ENCODE measurements at regions not wholly inside any gene's neighbourhood (a gene's known extent, or its start where the extent isn't known, plus 50 kb on each side); places are given as distances from the start of the nearest gene placed in this dataset.
A peak's percentile ranks its signal among the peaks of the same experiment; 100 is the strongest.

- intact Hi-C loops (cut with DNase I) = no loop called here
- Histone ChIP-seq H3K27me3 (no peaks in the 10 kb centered on the region), H3K4me3 (no peak overlapping the region), H3K36me3 (no peaks in the 10 kb centered on the region), H3K9me3 (no peaks in the 10 kb centered on the region), H3K4me1 (no peaks in the 10 kb centered on the region), H3K27ac (no peak overlapping the region)
- peak in 1 of 2 donors; percentile 52 for DNase-seq (ENCODE audit: extremely low spot score in 2 of 2)
- TF ChIP-seq CTCF (IDR thresholded peaks at IDR 0.05) = no peak
- no peak for TF ChIP-seq POLR2A (IDR thresholded peaks at IDR 0.05)
- TF ChIP-seq POLR2AphosphoS5 (IDR thresholded peaks at IDR 0.05; ENCODE audit: insufficient read depth in 1 of 2, low read depth in 1 of 2) = no peak
Measured at GRCh38 chr3:44031387-44032380, 210.0 kb upstream of the TOPAZ1 start.

- no peaks in the 10 kb centered on the region for H3K9me3 ChIP-seq
- H3K27me3 ChIP-seq = no peaks in the 10 kb centered on the region
- TF ChIP-seq POLR2A (IDR thresholded peaks at IDR 0.05) (no peak), CTCF (IDR thresholded peaks at IDR 0.05) (no peak), POLR2AphosphoS5 (IDR thresholded peaks at IDR 0.05; ENCODE audit: insufficient read depth in 1 of 2, low read depth in 1 of 2) (no peak)
- no peak overlapping the region for H3K4me3 ChIP-seq
- peak in 1 of 2 donors; percentile 40 for DNase-seq (ENCODE audit: extremely low spot score in 2 of 2)
- no peaks in the 10 kb centered on the region for H3K4me1 ChIP-seq
- no peak overlapping the region for H3K27ac ChIP-seq
- H3K36me3 ChIP-seq = no peaks in the 10 kb centered on the region
- intact Hi-C loops (cut with DNase I) = no loop called here
Measured at GRCh38 chr3:44032487-44032886, 209.2 kb upstream of the TOPAZ1 start.

- H3K36me3 ChIP-seq = no peaks in the 10 kb centered on the region
- H3K4me3 ChIP-seq = no peak overlapping the region
- peak in 1 of 2 donors; percentile 40 for DNase-seq (ENCODE audit: extremely low spot score in 2 of 2)
- H3K27me3 ChIP-seq = no peaks in the 10 kb centered on the region
- H3K9me3 ChIP-seq = no peaks in the 10 kb centered on the region
- no peak overlapping the region for H3K27ac ChIP-seq
- TF ChIP-seq POLR2A (IDR thresholded peaks at IDR 0.05) = no peak
- TF ChIP-seq CTCF (IDR thresholded peaks at IDR 0.05) = no peak
- no peak for TF ChIP-seq POLR2AphosphoS5 (IDR thresholded peaks at IDR 0.05; ENCODE audit: insufficient read depth in 1 of 2, low read depth in 1 of 2)
- intact Hi-C loops (cut with DNase I) = no loop called here
- no peaks in the 10 kb centered on the region for H3K4me1 ChIP-seq
Measured at GRCh38 chr3:44033123-44033522, 208.6 kb upstream of the TOPAZ1 start.

- no peaks in the 10 kb centered on the region for H3K9me3 ChIP-seq
- no peak overlapping the region for H3K4me3 ChIP-seq
- H3K27ac ChIP-seq = no peak overlapping the region
- TF ChIP-seq CTCF (IDR thresholded peaks at IDR 0.05) (no peak), POLR2AphosphoS5 (IDR thresholded peaks at IDR 0.05; ENCODE audit: insufficient read depth in 1 of 2, low read depth in 1 of 2) (no peak), POLR2A (IDR thresholded peaks at IDR 0.05) (no peak)
- DNase-seq (ENCODE audit: extremely low spot score in 2 of 2) = peak in 1 of 2 donors; percentile 25
- H3K4me1 ChIP-seq = no peaks in the 10 kb centered on the region
- H3K36me3 ChIP-seq = no peaks in the 10 kb centered on the region
- intact Hi-C loops (cut with DNase I) = no loop called here
- H3K27me3 ChIP-seq = no peaks in the 10 kb centered on the region
Measured at GRCh38 chr3:44036850-44037249, 204.8 kb upstream of the TOPAZ1 start.

GRCh38 chr3:44039006-44039405 lies 202.7 kb upstream of the TOPAZ1 start:
- Histone ChIP-seq H3K27me3 (no peaks in the 10 kb centered on the region), H3K9me3 (no peaks in the 10 kb centered on the region), H3K27ac (no peak overlapping the region), H3K36me3 (no peaks in the 10 kb centered on the region), H3K4me3 (no peak overlapping the region), H3K4me1 (no peaks in the 10 kb centered on the region)
- TF ChIP-seq POLR2AphosphoS5 (IDR thresholded peaks at IDR 0.05; ENCODE audit: insufficient read depth in 1 of 2, low read depth in 1 of 2) (no peak), POLR2A (IDR thresholded peaks at IDR 0.05) (no peak), CTCF (IDR thresholded peaks at IDR 0.05) (no peak)
- intact Hi-C loops (cut with DNase I) = no loop called here
- DNase-seq (ENCODE audit: extremely low spot score in 2 of 2) = peak in 1 of 2 donors; percentile 64

All from vagina (tissue), 2 donors.